Endometrial microvascular endothelial cells (primary cell): ENCODE measurements at regions not wholly inside any gene's neighbourhood (a gene's known extent, or its start where the extent isn't known, plus 50 kb on each side); places are given as distances from the start of the nearest gene placed in this dataset.
"Not testable (repeated sequence)": the region's sequence is repeated elsewhere in the genome, so short reads cannot be mapped to it uniquely, and the experiment has no call there.

Source experiments
- in situ Hi-C: cut with HindIII; loops from 2 replicates; pipeline ENCODE4 v1.10.0; 2017; ENCODE audit warnings: low sequenced_read_pairs, low pct_unique_long_range_greater_than_20kb; ENCODE audit errors: inconsistent ontology term

- in situ Hi-C loops, result no loop called here
These were observed 272.5 kb upstream of the PRICKLE1 start for GRCh38 chr12:42862055-42862454.

DNA sequence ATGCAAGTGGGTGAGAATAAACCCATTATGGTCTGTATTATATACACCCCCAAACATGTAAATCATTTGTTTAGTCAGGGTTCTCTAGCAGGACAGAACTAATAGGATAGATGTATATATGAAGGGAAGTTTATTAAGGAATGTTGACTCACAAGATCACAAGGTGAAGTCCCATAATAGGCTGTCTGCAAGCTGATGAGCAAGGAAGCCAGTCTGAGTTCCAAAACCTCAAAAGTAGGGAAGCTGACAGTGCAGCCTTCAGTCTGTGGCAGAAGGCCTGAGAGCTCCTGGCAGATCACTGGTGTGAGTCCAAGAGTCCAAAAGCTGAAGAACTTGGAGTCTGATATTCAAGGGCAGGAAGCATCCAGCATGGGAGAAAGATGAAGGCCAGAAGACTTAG is 270.8 kb upstream of the PRICKLE1 start:
- in situ Hi-C loops, result not testable (repeated sequence)

DNA sequence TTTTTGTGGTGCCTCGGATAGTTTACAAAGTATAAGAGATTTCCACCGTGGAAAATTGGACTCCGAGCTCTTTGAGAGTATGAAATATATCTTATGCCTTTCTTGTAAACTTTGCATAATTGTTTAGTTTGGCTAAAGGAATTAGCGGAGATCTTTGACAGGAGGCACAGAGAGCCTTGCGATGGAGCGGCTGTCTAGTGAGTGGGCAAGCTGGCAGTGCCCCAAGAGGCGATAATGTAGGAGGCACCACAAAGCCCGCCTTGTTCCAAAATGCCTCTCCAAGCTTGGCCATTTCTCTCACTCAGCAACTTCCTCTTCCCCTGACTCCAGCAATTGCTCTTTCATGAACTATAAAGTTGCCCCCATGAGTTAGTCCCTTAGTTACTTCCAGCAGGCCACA is 270.1 kb upstream of the PRICKLE1 start:
- in situ Hi-C loops, result no loop called here

- in situ Hi-C loops, result no loop called here
These were observed 267.6 kb upstream of the PRICKLE1 start for GRCh38 chr12:42857106-42857505.

- in situ Hi-C loops, result no loop called here
These were observed 265.9 kb upstream of the PRICKLE1 start for GRCh38 chr12:42855362-42855950.

GRCh38 chr12:42854826-42855225 is 265.3 kb upstream of the PRICKLE1 start:
- in situ Hi-C loops, result no loop called here

GRCh38 chr12:42854208-42854607 is 264.7 kb upstream of the PRICKLE1 start:
- in situ Hi-C loops, result no loop called here

- in situ Hi-C loops, result no loop called here
These were observed 264.0 kb upstream of the PRICKLE1 start for GRCh38 chr12:42853370-42854140.

- in situ Hi-C loops, result no loop called here
These were observed 257.2 kb upstream of the PRICKLE1 start for GRCh38 chr12:42846782-42847181.

DNA sequence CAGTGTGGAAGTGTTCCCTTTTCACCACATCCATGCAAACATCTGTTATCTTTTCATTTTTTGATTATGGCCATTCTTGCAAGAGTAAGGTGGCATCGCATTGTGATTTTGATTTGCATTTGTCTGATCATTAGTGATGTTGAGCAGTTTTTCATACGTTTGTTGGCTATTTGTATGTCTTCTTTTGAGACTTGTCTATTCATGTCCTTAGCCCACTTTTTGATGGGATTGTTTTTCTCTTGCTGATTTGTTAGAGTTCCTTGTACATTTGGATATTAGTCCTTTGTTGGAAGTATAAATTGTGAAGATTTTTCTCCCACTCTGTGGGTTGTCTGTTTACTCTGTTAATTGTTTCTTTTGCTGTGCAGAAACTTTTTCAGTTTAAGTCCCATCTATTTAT is 244.5 kb upstream of the PRICKLE1 start:
- in situ Hi-C loops, result no loop called here

GRCh38 chr12:42828836-42829235 is 239.3 kb upstream of the PRICKLE1 start:
- in situ Hi-C loops, result no loop called here

GRCh38 chr12:42824327-42824726 is 234.8 kb upstream of the PRICKLE1 start:
- in situ Hi-C loops, result no loop called here

DNA sequence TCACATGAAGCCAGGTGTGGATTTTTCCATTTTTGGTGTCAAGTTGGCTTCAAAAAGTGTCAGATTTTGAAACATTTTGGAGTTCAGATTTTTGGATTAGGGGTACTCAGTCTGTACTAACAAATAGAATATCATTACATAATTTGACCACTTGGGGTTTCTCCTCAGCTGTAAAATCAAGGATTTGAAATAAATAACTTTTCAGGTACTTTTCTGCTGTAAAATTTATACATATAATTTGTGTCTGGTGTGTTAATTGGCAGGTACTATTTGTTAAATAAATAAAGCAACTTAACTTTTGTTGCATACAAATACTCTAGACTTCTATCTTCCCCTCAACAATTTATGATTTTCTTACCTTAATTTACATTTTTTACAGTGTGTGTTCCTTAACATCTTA is 234.1 kb upstream of the PRICKLE1 start:
- in situ Hi-C loops, result no loop called here

GRCh38 chr12:42819846-42820245 is 230.3 kb upstream of the PRICKLE1 start:
- in situ Hi-C loops, result no loop called here

GRCh38 chr12:42815068-42815467 is 225.5 kb upstream of the PRICKLE1 start:
- in situ Hi-C loops, result no loop called here

- in situ Hi-C loops, result no loop called here
These were observed 223.3 kb upstream of the PRICKLE1 start for GRCh38 chr12:42812871-42813270.

GRCh38 chr12:42812086-42812485 is 222.5 kb upstream of the PRICKLE1 start:
- in situ Hi-C loops, result no loop called here

DNA sequence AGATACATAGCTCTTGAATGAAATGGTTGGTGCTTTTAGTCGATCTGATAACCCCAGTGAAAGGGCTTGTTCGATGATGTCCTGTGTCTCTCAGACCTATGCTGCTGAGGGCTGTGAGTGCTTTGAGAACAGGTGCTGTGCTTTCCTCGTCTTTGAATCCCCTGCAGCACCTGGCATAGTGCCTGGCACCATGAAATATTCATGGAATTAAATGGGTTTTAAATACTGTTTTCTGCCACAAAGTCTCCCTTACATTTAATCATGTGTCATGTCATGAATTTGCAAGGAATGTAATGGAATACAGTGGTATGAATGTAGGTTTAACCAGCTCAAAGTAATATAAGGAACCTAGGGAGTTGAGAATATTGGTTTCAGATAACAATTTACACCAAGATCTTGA is 220.5 kb upstream of the PRICKLE1 start:
- in situ Hi-C loops, result no loop called here

DNA sequence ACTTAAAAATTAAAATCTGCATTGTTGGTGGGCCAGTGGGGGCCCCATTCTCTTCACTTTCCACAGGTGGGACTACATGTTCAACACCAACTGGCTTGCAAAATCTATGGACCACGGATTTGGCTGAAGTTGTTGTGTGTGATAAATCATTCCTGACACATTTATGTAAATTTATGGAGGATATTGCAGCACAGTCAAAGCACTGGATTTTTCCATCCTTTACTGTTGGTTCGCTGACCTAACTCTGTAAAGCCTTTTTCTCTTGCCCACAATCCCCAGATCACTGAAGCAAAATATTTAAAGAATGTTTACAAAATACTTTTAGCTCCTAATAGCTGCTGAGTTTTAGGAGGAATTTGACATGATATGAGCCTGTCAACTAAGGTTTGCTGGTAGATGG is 219.7 kb upstream of the PRICKLE1 start:
- in situ Hi-C loops, result no loop called here

DNA sequence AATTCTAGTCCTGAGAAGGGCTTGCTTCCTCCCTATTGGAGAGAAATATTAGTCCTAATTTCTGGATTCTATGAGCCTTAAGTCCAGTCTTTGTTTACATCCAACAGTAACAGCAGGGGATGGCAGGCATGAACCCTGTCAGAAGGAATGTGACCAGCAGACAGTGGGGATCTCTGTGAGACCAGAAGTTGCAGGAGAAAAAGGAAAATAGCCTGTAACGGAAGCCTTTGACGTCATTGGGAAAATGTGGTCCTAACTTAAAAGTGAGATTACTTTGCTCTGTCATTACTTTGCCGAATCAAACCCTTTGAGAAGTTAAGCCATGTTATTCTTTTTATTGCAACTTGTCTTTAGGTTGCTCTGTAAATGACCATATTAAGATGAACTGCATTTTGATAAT is 218.2 kb upstream of the PRICKLE1 start:
- in situ Hi-C loops, result no loop called here

DNA sequence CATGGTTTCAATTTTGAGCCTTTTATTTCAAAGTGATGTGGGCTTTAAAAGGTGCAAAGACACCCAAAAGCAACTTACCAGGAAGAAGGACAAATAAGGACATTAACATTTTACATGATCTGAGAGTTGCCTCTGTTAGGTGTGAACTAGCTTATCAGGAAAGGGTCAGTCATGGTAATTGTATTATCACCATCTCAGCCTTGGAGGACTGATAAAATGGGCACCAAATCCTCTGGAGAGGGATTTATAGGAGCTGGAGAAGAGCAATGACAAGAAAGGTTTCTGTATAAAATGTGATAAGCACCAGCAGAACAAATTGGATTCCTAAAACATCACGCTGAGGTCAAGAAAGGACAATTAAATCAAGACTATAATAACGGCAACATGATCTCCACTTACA is 217.7 kb upstream of the PRICKLE1 start:
- in situ Hi-C loops, result no loop called here
